ENCODE measurements at regions not wholly inside any gene's neighbourhood (a gene's known extent, or its start where the extent isn't known, plus 50 kb on each side); places are given as distances from the start of the nearest gene placed in this dataset.

DNA sequence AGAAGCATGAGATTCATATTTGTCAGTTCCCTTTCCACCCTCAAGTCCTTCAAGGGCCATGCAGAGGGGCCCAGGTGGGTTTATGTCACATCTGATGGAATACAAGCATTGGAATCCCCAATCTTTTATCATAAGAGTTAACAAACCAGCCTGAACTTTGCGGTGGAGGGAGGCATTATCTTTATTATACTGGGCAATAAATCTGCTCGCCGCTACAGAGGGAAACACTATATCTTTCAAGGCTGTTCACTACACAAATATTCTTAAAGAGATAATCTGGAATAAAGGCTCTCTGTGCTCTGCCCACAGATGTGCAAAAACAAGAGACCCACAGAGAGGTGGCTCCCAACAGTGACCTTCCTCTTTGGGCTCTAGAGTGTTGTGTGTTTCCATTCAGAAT lies 153.6 kb upstream of the PLEKHA5 start:
- TF ChIP-seq, protein P1, sequence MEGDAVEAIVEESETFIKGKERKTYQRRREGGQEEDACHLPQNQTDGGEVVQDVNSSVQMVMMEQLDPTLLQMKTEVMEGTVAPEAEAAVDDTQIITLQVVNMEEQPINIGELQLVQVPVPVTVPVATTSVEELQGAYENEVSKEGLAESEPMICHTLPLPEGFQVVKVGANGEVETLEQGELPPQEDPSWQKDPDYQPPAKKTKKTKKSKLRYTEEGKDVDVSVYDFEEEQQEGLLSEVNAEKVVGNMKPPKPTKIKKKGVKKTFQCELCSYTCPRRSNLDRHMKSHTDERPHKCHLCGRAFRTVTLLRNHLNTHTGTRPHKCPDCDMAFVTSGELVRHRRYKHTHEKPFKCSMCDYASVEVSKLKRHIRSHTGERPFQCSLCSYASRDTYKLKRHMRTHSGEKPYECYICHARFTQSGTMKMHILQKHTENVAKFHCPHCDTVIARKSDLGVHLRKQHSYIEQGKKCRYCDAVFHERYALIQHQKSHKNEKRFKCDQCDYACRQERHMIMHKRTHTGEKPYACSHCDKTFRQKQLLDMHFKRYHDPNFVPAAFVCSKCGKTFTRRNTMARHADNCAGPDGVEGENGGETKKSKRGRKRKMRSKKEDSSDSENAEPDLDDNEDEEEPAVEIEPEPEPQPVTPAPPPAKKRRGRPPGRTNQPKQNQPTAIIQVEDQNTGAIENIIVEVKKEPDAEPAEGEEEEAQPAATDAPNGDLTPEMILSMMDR (IDR thresholded peaks at IDR 0.05) = no peak
- no peak for TF ChIP-seq POLR2A (IDR thresholded peaks at IDR 0.05; ENCODE audit: low read depth)
- TF ChIP-seq EP300 (IDR thresholded peaks at IDR 0.05) = no peak
- TF ChIP-seq POLR2AphosphoS5 (IDR thresholded peaks at IDR 0.05) = no peak
